Smooth muscle cell (in vitro differentiated cells): ENCODE measurements at regions not wholly inside any gene's neighbourhood (a gene's known extent, or its start where the extent isn't known, plus 50 kb on each side); places are given as distances from the start of the nearest gene placed in this dataset.

ENCODE experiments used
- DNase-seq: peaks from one replicate; lab custom pipeline; 2025; ENCODE audit not compliant: unreplicated experiment; lab: John Stamatoyannopoulos, UW
- H2AFZ ChIP-seq: fragments of 200-600 bp; sonication (generic); 2 replicates; pipeline ENCODE4 v1.6.0; 2016; ENCODE audit warnings: antibody characterized with exemption, low read depth, mild to moderate bottlenecking
- H3F3A ChIP-seq: fragments of 200-600 bp; sonication (generic); 2 replicates; pipeline ENCODE4 v1.6.0; 2017; ENCODE audit warnings: antibody characterized with exemption, low read depth
- H3K27ac ChIP-seq: fragments of 200-600 bp; sonication (generic); 2 replicates; pipeline ENCODE4 v1.5.1; 2016; ENCODE audit warnings: low read depth, mild to moderate bottlenecking
- H3K27me3 ChIP-seq: fragments of 200-600 bp; sonication (generic); 2 replicates; pipeline ENCODE4 v1.6.1; 2016; ENCODE audit warnings: low read depth, mild to moderate bottlenecking
- H3K36me3 ChIP-seq: fragments of 200-600 bp; sonication (generic); 2 replicates; pipeline ENCODE4 v1.5.1; 2016; ENCODE audit warnings: low read depth
- H3K4me1 ChIP-seq: fragments of 200-600 bp; sonication (generic); 2 replicates; pipeline ENCODE4 v1.5.1; 2016; ENCODE audit warnings: low read depth
- H3K4me2 ChIP-seq: fragments of 200-600 bp; sonication (generic); 2 replicates; pipeline ENCODE4 v1.6.0; 2016; ENCODE audit warnings: mild to moderate bottlenecking
- H3K4me3 ChIP-seq: fragments of 200-600 bp; sonication (generic); 2 replicates; pipeline ENCODE4 v1.5.1; 2016; ENCODE audit warnings: mild to moderate bottlenecking
- H3K79me2 ChIP-seq: fragments of 200-600 bp; sonication (generic); 2 replicates; pipeline ENCODE4 v1.6.0; 2016; ENCODE audit warnings: low read depth, mild to moderate bottlenecking
- H3K9ac ChIP-seq: fragments of 200-600 bp; sonication (generic); 2 replicates; pipeline ENCODE4 v1.6.0; 2016; ENCODE audit warnings: low read depth
- H3K9me3 ChIP-seq: fragments of 200-600 bp; sonication (generic); replicated peaks from 2 replicates; pipeline ENCODE4 v1.5.1; 2016; ENCODE audit warnings: low read depth
- H4K20me1 ChIP-seq: fragments of 200-600 bp; sonication (generic); 2 replicates; pipeline ENCODE4 v1.6.0; 2016; ENCODE audit warnings: low read depth
- WGBS: methylation state at CpG from one replicate; pipeline ENCODE4 v1.1.7; 2016; ENCODE audit warnings: low lambda C conversion rate; 5-methylcytosine and 5-hydroxymethylcytosine counted together
- TF ChIP-seq, protein P1 (sequence below): fragments of 200-600 bp; sonication (generic); IDR thresholded peaks from 2 replicates; pipeline ENCODE4 v1.5.1; 2017; ENCODE audit warnings: borderline replicate concordance, mild to moderate bottlenecking, antibody characterized with exemption; ENCODE audit not compliant: insufficient read depth, poor library complexity, severe bottlenecking

DNA sequence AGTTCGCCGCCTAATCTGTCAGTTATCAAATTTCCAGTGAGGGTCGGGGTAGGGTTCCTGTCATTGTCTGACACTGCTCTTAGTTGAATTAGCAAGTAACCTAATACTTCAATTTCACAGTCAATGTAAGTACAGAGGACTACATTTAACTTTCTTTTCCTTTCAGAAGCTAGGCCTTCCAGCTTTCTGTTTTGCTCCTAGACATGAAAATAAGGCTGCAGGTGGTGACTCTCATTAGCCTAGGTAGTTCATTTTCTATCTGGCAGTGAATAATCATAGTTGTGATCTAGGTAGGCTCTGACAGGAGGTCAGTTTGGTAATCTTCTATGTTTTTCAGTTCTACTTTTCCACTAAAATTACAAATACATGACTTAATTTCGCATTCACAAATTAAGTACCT is 783.1 kb downstream of the MRPL39 start:
- Histone ChIP-seq H3K9ac (no peak overlapping the region), H3K4me1 (no peaks in the 10 kb centered on the region), H4K20me1 (no peaks in the 10 kb centered on the region), H3K4me3 (no peak overlapping the region), H3K27ac (no peak overlapping the region), H3K4me2 (no peak overlapping the region), H3K79me2 (no peaks in the 10 kb centered on the region), H2AFZ (no peak overlapping the region), H3K36me3 (no peaks in the 10 kb centered on the region), H3K27me3 (no peaks in the 10 kb centered on the region), H3K9me3 (no peaks in the 10 kb centered on the region), H3F3A (no peaks in the 10 kb centered on the region)
- no peak for DNase-seq
- WGBS = 80% methylated on average over 4 of the region's 4 CpGs
- TF ChIP-seq, protein P1, sequence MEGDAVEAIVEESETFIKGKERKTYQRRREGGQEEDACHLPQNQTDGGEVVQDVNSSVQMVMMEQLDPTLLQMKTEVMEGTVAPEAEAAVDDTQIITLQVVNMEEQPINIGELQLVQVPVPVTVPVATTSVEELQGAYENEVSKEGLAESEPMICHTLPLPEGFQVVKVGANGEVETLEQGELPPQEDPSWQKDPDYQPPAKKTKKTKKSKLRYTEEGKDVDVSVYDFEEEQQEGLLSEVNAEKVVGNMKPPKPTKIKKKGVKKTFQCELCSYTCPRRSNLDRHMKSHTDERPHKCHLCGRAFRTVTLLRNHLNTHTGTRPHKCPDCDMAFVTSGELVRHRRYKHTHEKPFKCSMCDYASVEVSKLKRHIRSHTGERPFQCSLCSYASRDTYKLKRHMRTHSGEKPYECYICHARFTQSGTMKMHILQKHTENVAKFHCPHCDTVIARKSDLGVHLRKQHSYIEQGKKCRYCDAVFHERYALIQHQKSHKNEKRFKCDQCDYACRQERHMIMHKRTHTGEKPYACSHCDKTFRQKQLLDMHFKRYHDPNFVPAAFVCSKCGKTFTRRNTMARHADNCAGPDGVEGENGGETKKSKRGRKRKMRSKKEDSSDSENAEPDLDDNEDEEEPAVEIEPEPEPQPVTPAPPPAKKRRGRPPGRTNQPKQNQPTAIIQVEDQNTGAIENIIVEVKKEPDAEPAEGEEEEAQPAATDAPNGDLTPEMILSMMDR = no peak

- no peaks in the 10 kb centered on the region for H3F3A ChIP-seq
- WGBS = 71% methylated on average over 2 of the region's 2 CpGs
- TF ChIP-seq, protein P1 = no peak
- no peak for DNase-seq
- H3K36me3 ChIP-seq = no peaks in the 10 kb centered on the region
- no peaks in the 10 kb centered on the region for H3K79me2 ChIP-seq
- no peak overlapping the region for H2AFZ ChIP-seq
- no peaks in the 10 kb centered on the region for H4K20me1 ChIP-seq
- H3K27ac ChIP-seq = no peak overlapping the region
- H3K4me3 ChIP-seq = no peak overlapping the region
- H3K4me1 ChIP-seq = no peaks in the 10 kb centered on the region
- H3K4me2 ChIP-seq = no peak overlapping the region
- H3K27me3 ChIP-seq = no peaks in the 10 kb centered on the region
- no peak overlapping the region for H3K9ac ChIP-seq
- no peaks in the 10 kb centered on the region for H3K9me3 ChIP-seq
Observed at GRCh38 chr21:24823247-24823646, 784.0 kb downstream of the MRPL39 start.

DNA sequence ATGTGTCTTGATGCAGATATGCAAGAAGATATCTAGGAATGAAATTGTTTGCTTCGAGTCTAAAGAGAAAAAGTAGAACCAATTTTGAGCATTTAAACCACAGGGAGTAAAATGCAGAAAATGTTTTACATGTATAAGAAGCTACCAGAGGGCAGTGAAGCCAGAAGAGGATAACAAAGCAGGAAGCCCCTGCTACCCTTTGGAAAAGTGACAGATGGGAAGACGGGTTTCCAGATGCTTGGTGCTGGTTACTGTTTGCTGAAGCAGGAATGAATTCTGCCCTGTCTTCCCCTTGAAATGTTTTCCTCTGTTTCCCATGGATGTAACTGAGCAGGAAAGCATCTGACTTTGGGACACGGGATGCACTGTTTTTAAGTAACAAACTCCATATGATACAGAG is 822.2 kb downstream of the MRPL39 start:
- 70% methylated on average over 3 of the region's 3 CpGs for WGBS
- Histone ChIP-seq H3K27ac (no peak overlapping the region), H4K20me1 (no peaks in the 10 kb centered on the region), H3K4me1 (no peaks in the 10 kb centered on the region), H3K79me2 (no peaks in the 10 kb centered on the region), H3K9ac (no peak overlapping the region), H3K36me3 (no peaks in the 10 kb centered on the region), H3F3A (no peaks in the 10 kb centered on the region), H3K27me3 (no peaks in the 10 kb centered on the region), H3K4me2 (no peak overlapping the region), H3K4me3 (no peak overlapping the region), H3K9me3 (no peaks in the 10 kb centered on the region), H2AFZ (no peak overlapping the region)
- TF ChIP-seq, protein P1 = no peak
- no peak for DNase-seq

DNA sequence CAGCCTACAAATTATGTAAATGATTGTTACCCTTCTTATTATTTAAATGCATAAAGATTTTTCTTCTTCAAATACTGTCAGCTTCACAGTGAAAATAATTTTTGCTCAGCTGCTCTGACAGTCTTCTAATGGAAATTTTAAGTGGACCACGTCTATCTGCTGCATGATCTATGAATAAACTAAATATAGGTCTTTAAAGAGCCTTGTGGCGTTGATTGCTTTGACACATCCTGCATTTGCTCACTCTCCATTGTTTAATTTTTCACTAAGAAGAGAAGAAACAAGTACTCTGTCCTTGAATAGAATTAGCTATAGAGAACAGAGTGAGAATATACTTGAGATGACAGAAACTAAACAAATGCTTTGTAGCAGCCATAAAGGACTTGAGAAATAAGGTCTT is 826.1 kb downstream of the MRPL39 start:
- H3K4me3 ChIP-seq = no peak overlapping the region
- DNase-seq = no peak
- 64% methylated on average over 2 of the region's 2 CpGs for WGBS
- no peak overlapping the region for H3K9ac ChIP-seq
- H3K27me3 ChIP-seq = no peaks in the 10 kb centered on the region
- H3K4me2 ChIP-seq = no peak overlapping the region
- H3F3A ChIP-seq = no peaks in the 10 kb centered on the region
- no peaks in the 10 kb centered on the region for H3K36me3 ChIP-seq
- no peaks in the 10 kb centered on the region for H4K20me1 ChIP-seq
- no peaks in the 10 kb centered on the region for H3K79me2 ChIP-seq
- H2AFZ ChIP-seq = no peak overlapping the region
- no peak overlapping the region for H3K27ac ChIP-seq
- H3K9me3 ChIP-seq = no peaks in the 10 kb centered on the region
- TF ChIP-seq, protein P1 = no peak
- no peaks in the 10 kb centered on the region for H3K4me1 ChIP-seq
